ENCODE measurements at regions not wholly inside any gene's neighbourhood (a gene's known extent, or its start where the extent isn't known, plus 50 kb on each side); places are given as distances from the start of the nearest gene placed in this dataset.

- TF ChIP-seq CTCF (IDR thresholded peaks at IDR 0.05) (no peak), EZH2 (IDR thresholded peaks at IDR 0.05) (no peak)
These were observed 73.5 kb upstream of the TENM4 start for GRCh38 chr11:79514290-79514689.

All from neural progenitor cell (in vitro differentiated cells).